Superior temporal gyrus (tissue), 1 donor: ENCODE measurements at regions not wholly inside any gene's neighbourhood (a gene's known extent, or its start where the extent isn't known, plus 50 kb on each side); places are given as distances from the start of the nearest gene placed in this dataset.
"Not testable (repeated sequence)": the region's sequence is repeated elsewhere in the genome, so short reads cannot be mapped to it uniquely, and the experiment has no call there.

Source experiments
- DNase-seq: peaks from one replicate; pipeline ENCODE4 v3.0.0-alpha.2; 2016; ENCODE audit errors: extremely low spot score

- DNase-seq, result no peak
Observed at GRCh38 chr5:143908959-143909358, 97.0 kb downstream of the HMHB1 start.

- no peak for DNase-seq
Observed at GRCh38 chr5:143913008-143913752, 101.2 kb downstream of the HMHB1 start.

GRCh38 chr5:143914756-143915155 lies 102.8 kb downstream of the HMHB1 start:
- DNase-seq, result no peak

GRCh38 chr5:143916451-143916850 lies 104.5 kb downstream of the HMHB1 start:
- DNase-seq, result no peak

- no peak for DNase-seq
Observed at GRCh38 chr5:143918961-143919360, 107.0 kb downstream of the HMHB1 start.

GRCh38 chr5:143920772-143921171 lies 108.8 kb downstream of the HMHB1 start:
- DNase-seq, result no peak

GRCh38 chr5:143921525-143922311 lies 109.8 kb downstream of the HMHB1 start:
- DNase-seq, result no peak

- DNase-seq, result no peak
Observed at GRCh38 chr5:143922718-143923117, 110.8 kb downstream of the HMHB1 start.

GRCh38 chr5:143923634-143924266 lies 111.8 kb downstream of the HMHB1 start:
- DNase-seq, result no peak

GRCh38 chr5:143924311-143924978 lies 112.5 kb downstream of the HMHB1 start:
- no peak for DNase-seq

GRCh38 chr5:143924979-143925325 lies 113.0 kb downstream of the HMHB1 start:
- DNase-seq, result not testable (repeated sequence)

- DNase-seq, result no peak
Observed at GRCh38 chr5:143929486-143929885, 117.5 kb downstream of the HMHB1 start.

- no peak for DNase-seq
Observed at GRCh38 chr5:143930561-143930960, 118.6 kb downstream of the HMHB1 start.

GRCh38 chr5:143931476-143931875 lies 119.5 kb downstream of the HMHB1 start:
- no peak for DNase-seq

GRCh38 chr5:143931986-143932385 lies 120.0 kb downstream of the HMHB1 start:
- DNase-seq, result no peak

GRCh38 chr5:143932584-143932983 lies 120.6 kb downstream of the HMHB1 start:
- DNase-seq, result no peak

GRCh38 chr5:143933451-143933850 lies 121.5 kb downstream of the HMHB1 start:
- DNase-seq, result no peak

- DNase-seq, result no peak
Observed at GRCh38 chr5:143934821-143935220, 122.9 kb downstream of the HMHB1 start.

- no peak for DNase-seq
Observed at GRCh38 chr5:143938230-143938629, 126.3 kb downstream of the HMHB1 start.

GRCh38 chr5:143946837-143947236 lies 134.9 kb downstream of the HMHB1 start:
- no peak for DNase-seq

GRCh38 chr5:143947313-143947712 lies 135.4 kb downstream of the HMHB1 start:
- DNase-seq, result no peak

- no peak for DNase-seq
Observed at GRCh38 chr5:143952809-143953208, 140.8 kb downstream of the HMHB1 start.
